ENCODE measurements at regions not wholly inside any gene's neighbourhood (a gene's known extent, or its start where the extent isn't known, plus 50 kb on each side); places are given as distances from the start of the nearest gene placed in this dataset.

DNA sequence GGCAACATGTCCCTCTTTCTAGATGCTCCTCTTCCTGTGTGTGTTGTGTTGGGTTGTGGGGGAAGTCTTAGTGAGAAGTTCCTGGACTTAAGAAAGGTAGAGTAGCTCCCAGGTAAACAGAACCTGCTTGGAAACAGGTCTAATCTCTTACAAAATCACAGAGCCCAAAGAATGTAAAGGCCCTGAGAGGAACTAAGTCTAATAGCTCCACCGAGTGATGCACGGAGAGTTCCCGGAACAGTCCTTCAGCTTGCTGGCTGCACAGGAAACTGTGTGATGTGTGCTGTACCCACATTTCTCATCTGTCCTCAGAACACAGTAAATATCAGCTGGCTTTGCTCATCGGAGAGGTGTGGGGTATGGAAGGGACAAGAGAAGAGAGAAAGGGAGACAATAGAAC lies 182.6 kb upstream of the LYZL1 start:
- no peak for DNase-seq
- Histone ChIP-seq H3K4me3 (no peak overlapping the region), H3K4me1 (peaks cover 0 to 11% (median 4%) of the 10 kb centered on the region in 4 donors), H3K36me3 (no peaks in the 10 kb centered on the region), H3K27ac (no peak overlapping the region), H3K9me3 (no peaks in the 10 kb centered on the region), H3K27me3 (no peaks in the 10 kb centered on the region)
- WGBS, 5 donors, result 54 to 71% (median 59%) methylated on average over 4 of the region's 4 CpGs
- intact Hi-C loops (cut with DNase I; ENCODE audit: low total_unique reads), result no loop called here
- TF ChIP-seq POLR2AphosphoS5 (IDR thresholded peaks at IDR 0.05), result no peak
- TF ChIP-seq, protein P1, sequence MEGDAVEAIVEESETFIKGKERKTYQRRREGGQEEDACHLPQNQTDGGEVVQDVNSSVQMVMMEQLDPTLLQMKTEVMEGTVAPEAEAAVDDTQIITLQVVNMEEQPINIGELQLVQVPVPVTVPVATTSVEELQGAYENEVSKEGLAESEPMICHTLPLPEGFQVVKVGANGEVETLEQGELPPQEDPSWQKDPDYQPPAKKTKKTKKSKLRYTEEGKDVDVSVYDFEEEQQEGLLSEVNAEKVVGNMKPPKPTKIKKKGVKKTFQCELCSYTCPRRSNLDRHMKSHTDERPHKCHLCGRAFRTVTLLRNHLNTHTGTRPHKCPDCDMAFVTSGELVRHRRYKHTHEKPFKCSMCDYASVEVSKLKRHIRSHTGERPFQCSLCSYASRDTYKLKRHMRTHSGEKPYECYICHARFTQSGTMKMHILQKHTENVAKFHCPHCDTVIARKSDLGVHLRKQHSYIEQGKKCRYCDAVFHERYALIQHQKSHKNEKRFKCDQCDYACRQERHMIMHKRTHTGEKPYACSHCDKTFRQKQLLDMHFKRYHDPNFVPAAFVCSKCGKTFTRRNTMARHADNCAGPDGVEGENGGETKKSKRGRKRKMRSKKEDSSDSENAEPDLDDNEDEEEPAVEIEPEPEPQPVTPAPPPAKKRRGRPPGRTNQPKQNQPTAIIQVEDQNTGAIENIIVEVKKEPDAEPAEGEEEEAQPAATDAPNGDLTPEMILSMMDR (IDR thresholded peaks at IDR 0.05), result no peak
- no peak for TF ChIP-seq EP300 (IDR thresholded peaks at IDR 0.05)
- no peak for TF ChIP-seq POLR2A (IDR thresholded peaks at IDR 0.05)

DNA sequence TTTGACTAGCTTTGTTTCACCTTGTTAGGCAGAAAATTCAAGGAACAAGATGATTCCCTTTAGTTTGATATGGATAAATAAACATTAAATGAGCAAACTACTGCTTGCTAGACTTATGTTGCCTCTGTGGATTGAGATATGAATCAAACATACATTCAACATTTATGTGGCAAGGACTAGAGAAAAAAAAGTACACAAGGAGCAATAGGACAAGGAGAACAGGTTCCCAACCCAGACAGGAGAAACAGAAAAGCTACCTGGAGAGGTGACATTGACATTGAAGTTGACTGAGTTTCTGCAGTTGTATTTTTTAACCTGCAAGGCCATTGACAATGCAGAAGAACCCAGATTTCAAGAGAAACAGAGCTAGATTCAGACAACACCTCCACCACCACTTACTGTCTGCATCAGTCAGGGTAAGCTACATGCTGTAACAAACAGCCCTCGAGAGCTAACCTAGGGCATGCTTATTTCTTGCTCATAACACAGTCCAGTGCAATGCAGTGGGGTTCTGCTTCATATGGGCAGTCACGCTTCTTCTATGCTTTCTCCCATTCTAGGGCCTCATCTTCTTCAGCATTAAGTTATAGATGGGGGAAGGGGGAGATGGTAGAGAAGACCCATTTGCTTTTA lies 180.9 kb upstream of the LYZL1 start:
- DNase-seq, result peak in 1 of 2 donors; percentile 35
- TF ChIP-seq, protein P1 (IDR thresholded peaks at IDR 0.05), result no peak
- TF ChIP-seq EP300 (IDR thresholded peaks at IDR 0.05) (no peak), POLR2A (IDR thresholded peaks at IDR 0.05) (no peak), POLR2AphosphoS5 (IDR thresholded peaks at IDR 0.05) (no peak)
- no peaks in the 10 kb centered on the region for H3K9me3 ChIP-seq
- no peaks in the 10 kb centered on the region for H3K27me3 ChIP-seq
- no peak overlapping the region for H3K4me3 ChIP-seq
- H3K27ac ChIP-seq, result peak overlapping the region in 1 of 5 donors; percentile 1
- 81 to 97% (median 92%) methylated on average over 2 of the region's 2 CpGs for WGBS, 5 donors
- peaks cover 0 to 11% (median 4%) of the 10 kb centered on the region in 4 donors for H3K4me1 ChIP-seq
- intact Hi-C loops (cut with DNase I; ENCODE audit: low total_unique reads), result no loop called here
- no peaks in the 10 kb centered on the region for H3K36me3 ChIP-seq

DNA sequence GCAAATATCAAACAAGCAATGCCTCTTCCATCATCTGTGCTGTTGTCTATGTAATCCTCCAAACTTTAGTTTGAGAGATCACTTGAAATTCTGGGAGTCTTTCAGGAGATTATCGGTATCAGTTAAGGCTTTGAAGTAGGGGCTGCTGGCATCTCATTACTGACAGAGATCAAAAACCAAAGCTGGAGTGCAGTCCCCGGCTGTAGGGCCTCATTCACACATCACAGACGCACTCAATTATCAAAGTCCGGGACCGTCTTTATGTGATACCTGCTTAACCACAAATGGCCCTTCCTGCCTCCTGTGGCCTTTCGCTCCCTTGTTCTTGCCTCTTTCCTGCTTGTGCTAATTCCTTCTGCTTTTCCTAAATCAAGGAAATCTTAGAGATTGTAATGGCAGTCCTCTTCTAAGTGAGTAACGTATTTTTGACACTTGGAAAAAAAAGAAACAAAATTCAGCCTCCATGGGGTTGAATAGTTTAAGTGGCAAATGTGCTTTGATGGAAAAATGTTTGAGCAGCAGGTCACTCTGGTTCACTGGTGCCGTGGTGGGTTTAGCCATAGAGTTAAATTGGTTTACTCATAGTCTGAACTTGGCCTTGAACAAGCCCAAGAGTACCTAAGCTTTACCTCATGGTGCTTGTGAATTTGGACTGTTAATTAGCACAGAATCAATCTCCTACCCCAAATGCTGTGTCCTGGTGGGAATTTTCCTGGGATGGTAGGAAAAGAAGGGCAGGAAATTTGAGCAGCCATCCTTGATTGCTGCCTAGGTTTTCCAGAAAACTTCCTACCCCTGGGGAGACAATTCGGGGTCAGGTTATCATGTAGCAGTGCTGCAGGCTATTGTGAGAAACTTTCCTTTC lies 178.9 kb upstream of the LYZL1 start:
- intact Hi-C loops (cut with DNase I; ENCODE audit: low total_unique reads), result no loop called here
- H3K4me3 ChIP-seq, result no peak overlapping the region
- DNase-seq, result no peak
- no peak overlapping the region for H3K27ac ChIP-seq
- H3K9me3 ChIP-seq, result no peaks in the 10 kb centered on the region
- H3K4me1 ChIP-seq, result peaks cover 0 to 6% (median 3%) of the 10 kb centered on the region in 4 donors
- H3K36me3 ChIP-seq, result no peaks in the 10 kb centered on the region
- 86 to 91% (median 90%) methylated on average over 9 of the region's 9 CpGs for WGBS, 5 donors
- H3K27me3 ChIP-seq, result no peaks in the 10 kb centered on the region
- no peak for TF ChIP-seq EP300 (IDR thresholded peaks at IDR 0.05)
- TF ChIP-seq, protein P1 (IDR thresholded peaks at IDR 0.05), result no peak
- TF ChIP-seq POLR2A (IDR thresholded peaks at IDR 0.05), result no peak

DNA sequence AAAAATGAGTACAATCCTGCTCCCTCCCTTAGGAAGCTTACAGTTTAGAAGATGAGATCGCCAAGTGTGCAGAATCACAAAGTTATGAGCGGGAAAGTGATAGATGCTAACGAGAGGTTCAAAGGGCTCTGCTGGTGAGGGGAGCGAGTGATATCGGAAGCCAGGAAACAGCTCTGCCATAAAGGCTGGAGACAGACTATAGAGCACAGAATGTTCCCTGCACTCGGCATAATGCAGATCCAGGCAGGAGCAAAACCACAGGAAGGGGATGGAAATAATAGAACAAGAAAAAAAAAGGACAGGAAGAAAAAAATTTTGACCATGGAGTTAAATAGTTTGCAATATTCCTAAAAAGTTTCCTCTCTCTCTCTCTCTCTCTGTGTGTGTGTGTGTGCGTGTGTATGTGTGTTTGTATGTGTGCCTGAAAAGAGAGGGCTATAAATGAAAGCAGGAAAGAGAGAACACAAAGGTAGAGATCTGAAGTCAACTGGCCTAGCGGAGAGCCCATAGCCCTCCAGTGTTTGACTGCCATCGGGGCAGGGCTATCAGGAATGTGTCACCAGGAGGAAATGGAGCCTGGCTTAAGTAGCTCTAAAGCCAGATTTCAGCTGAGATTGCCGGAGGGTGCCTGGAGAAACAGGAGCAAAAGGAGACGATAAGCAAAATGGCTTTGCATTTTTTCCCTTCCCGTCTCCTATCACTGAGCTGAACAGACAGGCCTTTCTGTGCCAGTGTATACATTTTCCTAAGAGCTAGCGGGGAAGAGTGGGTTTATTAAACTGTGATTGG lies 175.8 kb upstream of the LYZL1 start:
- intact Hi-C loops (cut with DNase I; ENCODE audit: low total_unique reads), result no loop called here
- H3K4me1 ChIP-seq, result no peaks in the 10 kb centered on the region
- WGBS, 5 donors, result 51 to 62% (median 56%) methylated on average over 13 of the region's 13 CpGs
- no peaks in the 10 kb centered on the region for H3K27me3 ChIP-seq
- DNase-seq, result peak in 1 of 2 donors; percentile 54
- no peak overlapping the region for H3K4me3 ChIP-seq
- H3K9me3 ChIP-seq, result peaks cover 0 to 22% (median 18%) of the 10 kb centered on the region in 4 donors
- H3K27ac ChIP-seq, result no peak overlapping the region
- TF ChIP-seq POLR2A (IDR thresholded peaks at IDR 0.05) (no peak), POLR2AphosphoS5 (IDR thresholded peaks at IDR 0.05) (peak in 1 of 3 donors; percentile 15)
- no peaks in the 10 kb centered on the region for H3K36me3 ChIP-seq

Measured in stomach (tissue), 8 donors.